CD4-positive, alpha-beta T cell treated with Interleukin-1 beta for 1 hour (primary cell): ENCODE measurements at regions not wholly inside any gene's neighbourhood (a gene's known extent, or its start where the extent isn't known, plus 50 kb on each side); places are given as distances from the start of the nearest gene placed in this dataset.
"Not testable (repeated sequence)": the region's sequence is repeated elsewhere in the genome, so short reads cannot be mapped to it uniquely, and the experiment has no call there.

ENCODE experiments used
- DNase-seq, 2 donors: peaks; one replicate each; pipeline ENCODE4 v3.0.0-alpha.2; 2020 to 2022

DNA sequence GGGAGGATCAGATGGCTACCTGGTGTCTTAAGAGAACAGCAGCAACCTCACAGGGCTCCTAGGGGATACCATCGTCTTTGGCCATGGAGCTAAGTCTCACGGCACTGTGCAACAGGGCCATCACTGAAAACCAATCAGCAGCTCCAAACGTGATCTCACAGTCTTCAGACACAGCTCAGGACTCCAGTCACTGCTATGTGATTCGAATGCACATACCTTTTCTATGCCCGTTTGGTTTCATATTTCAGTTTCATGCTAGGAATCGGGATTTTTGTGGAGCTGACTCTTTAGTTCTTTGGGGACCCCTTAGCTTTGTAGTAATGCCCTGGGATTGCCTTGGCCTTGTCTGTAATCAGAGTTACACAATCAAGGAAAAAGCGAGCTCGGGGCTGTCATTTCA, 162.8 kb upstream of the CDH11 start:
- DNase-seq = no peak

DNA sequence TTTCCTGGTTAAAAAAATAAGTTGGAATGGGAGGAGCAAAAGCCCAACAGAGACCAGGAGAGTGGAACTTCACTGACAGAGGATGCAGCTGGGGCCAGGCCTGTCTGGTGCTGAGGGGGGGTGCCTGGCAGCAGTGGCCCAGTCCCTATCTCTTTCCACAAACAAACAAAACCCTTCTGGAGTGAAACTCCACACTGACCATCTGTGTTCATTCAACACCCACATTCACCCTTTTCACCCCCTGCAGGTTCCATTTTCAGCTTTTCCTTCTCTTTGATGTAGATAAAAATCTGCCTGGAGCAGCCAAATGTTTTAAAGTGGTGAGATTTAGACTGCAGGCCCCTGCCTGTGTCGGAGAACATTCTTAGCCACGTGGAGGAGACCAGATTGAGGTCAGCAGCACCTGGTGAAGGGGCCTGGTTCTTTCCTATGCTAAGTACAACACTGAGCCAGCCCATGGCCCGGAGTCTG, 161.4 kb upstream of the CDH11 start:
- no peak for DNase-seq

DNA sequence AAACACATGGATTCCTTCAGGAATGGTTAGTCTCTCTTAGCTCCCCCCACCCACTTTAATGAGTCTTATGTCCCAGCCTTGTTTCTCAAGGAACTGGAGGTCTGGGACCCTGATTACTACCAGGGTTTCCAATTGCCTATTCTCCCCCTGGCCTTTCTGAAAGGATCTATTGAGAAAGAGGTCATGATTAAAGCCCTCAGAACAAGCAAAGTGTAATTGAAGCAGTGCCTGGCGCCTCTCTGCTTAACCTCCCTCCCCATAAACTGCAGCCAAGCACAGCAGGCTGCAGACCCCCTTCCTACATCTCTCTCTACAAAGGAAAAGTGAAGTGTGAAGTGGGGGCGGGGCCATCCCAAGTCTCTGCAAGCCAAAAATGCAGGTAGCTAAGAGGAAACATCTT, 159.7 kb upstream of the CDH11 start:
- DNase-seq = no peak

- DNase-seq = no peak
Observed at GRCh38 chr16:65280845-65281512, 159.1 kb upstream of the CDH11 start.

- DNase-seq = no peak
Observed at GRCh38 chr16:65279576-65279975, 157.7 kb upstream of the CDH11 start.

- DNase-seq = no peak
Observed at GRCh38 chr16:65278874-65279273, 157.0 kb upstream of the CDH11 start.

DNA sequence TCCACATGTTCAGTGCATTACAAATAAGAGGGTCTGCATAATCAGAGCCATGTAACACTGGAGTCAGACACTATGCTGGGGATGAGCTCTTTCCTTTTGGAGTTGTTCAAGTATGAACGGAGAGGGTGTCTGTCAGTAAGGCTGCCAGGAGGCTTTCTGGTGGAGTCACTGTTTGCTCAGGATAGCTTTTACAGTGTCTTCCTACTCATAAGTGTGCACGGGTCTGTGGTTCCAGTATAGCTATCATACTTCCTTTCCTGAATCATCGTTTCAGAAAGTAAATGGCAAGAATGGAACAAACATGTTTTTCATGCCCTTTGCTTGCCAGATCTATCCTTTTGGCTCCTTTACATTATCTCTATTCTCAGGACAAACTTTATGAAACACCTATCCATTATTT, 152.7 kb upstream of the CDH11 start:
- no peak for DNase-seq

GRCh38 chr16:65272699-65273414, 151.0 kb upstream of the CDH11 start:
- no peak for DNase-seq

DNA sequence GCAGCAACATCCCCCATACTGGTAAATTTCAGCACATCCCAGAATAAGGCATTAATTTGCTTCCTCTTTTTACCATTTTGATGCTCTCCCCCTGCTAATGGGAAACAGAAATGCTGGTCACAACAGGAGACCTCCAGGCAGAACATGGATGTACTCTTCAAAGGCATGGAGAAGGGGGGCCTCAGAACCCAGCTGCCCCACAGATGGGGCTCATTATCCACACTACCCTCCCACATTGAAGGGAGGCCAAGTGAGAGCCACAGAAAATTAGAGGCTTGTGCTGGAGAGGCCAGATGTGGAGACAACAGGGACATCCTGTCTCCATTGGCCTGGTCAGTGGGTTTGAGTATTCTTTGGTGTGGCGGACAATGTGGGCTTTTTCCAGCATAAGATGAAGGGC, 150.1 kb upstream of the CDH11 start:
- no peak for DNase-seq

DNA sequence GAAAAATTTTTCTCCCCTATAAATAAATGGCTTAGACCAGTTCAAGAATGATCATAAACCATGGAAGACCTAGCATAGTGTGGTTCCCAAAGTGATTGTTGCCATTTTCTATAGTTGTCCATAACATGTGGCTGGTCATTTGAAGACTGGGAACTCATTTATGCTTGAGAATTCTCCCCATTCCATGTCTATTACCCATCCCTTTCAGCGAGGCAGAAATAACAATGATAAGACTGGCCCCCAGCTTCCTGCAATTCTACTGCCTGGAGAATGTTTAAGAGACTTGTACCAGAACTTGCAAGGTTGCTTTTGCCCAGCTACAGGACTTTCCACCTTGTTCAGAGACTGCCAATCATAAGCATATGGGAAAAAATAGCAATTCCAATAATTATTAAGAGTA, 146.5 kb upstream of the CDH11 start:
- no peak for DNase-seq

- DNase-seq = no peak
Observed at GRCh38 chr16:65263896-65264295, 142.0 kb upstream of the CDH11 start.

DNA sequence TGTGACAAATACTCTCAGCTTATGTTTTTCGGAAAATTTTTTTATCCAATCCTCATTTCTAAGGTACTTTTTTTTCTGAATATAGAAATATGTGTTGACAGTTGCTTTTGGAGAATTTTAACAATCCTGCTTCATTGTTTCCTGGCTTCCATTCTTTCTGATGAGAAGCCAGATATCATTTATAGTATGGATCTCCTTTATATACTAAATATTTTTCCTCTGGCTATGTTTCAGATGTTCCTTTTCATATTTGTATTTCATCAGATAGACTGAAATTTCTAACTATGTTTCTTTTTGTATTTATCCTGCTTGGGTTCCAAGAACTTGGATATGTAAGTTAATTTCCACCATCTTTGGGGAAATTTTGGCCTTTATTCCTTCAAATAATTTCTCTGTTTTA, 138.9 kb upstream of the CDH11 start:
- DNase-seq = no peak

GRCh38 chr16:65254144-65254543, 132.3 kb upstream of the CDH11 start:
- DNase-seq = no peak

- no peak for DNase-seq
Observed at GRCh38 chr16:65249768-65250167, 127.9 kb upstream of the CDH11 start.

GRCh38 chr16:65244787-65245186, 122.9 kb upstream of the CDH11 start:
- no peak for DNase-seq

DNA sequence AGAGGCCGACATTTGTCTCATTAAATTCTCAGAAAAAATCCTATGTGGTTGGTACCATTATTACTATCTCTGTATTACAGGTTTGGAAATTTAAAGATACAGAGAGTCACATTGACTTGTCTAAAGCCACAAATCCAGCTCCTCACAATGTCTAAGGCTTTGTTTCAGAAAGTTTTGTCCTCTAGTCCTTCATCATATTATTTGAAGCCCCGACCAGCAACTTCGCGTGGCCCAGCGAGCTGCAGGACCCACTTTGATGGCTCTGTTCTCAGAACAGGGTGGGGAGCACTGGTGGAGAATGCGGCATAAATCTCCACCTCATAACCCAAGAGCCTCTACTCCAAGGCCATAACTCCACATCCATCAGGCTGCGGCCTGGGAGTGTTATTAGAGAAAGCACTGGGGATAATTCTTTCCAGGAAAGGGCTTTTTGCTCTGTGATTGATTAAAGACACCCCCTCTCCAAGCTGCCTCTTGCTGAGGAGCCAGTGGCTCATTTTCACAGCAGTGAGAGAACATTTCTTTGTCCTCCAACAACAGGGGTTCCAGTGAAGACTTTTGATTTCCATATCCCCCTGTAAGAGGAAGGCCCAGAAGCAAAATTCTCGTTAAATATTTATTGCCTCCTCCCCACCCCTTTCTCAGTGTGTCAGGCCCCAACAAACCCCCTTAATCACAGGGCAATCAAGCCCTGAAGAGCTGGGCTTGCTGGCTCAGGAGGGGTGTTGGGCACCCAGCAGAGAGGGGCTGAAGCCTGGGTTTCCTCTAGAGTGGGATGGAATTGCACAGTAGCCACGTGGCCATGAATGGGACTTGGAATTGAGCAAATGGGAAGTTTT, 113.7 kb upstream of the CDH11 start:
- no peak for DNase-seq

DNA sequence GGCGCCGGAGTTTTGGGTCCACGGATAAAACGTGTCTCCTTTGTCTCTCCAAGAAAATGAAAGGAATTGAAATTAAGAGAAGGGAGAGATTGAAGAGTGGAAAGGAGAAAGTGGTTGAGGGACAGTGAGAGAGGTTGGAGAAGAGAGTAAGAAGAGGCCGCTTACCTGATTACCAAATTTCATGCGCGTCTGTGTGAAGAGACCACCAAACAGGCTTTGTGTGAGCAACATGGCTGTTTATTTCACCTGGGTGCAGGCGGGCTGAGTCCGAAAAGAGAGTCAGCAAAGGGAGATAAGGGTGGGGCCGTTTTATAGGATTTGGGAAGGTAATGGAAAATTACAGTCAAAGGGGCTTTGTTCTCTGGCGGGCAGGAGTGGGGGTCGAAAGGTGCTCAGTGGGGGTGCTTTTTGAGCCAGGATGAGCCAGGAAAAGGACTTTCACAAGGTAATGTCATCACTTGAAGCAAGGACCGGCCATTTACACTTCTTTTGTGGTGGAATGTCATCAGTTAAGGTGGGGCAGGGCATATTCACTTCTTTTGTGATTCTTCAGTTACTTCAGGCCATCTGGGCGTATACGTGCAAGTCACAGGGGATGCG, 113.0 kb upstream of the CDH11 start:
- DNase-seq = not testable (repeated sequence)

- no peak for DNase-seq
Observed at GRCh38 chr16:65229191-65229662, 107.4 kb upstream of the CDH11 start.

GRCh38 chr16:65227150-65227835, 105.4 kb upstream of the CDH11 start:
- no peak for DNase-seq

GRCh38 chr16:65226077-65226476, 104.2 kb upstream of the CDH11 start:
- DNase-seq = no peak

- no peak for DNase-seq
Observed at GRCh38 chr16:65225488-65225887, 103.6 kb upstream of the CDH11 start.

DNA sequence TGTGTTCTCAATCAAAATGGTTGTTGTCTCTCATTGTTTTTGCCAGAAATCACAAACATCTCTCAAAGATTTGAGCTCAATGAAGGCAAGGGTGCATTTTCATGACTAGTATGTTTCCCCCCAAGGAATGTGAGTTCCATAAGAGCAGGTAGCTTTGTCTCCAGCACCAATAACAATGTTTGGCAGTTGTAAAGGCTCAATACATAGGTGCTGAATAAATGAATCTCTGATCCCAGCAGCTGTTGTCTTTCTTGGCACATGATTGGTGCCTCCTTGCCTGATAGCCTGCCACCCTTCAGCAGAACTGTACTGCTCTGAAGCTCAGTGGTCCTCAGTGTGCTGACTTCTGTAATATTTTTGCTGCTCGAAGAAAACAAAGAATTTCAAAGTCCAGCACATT, 103.1 kb upstream of the CDH11 start:
- DNase-seq = no peak

- DNase-seq = no peak
Observed at GRCh38 chr16:65224471-65224870, 102.6 kb upstream of the CDH11 start.
